HepG2 (cell line): ENCODE measurements at regions not wholly inside any gene's neighbourhood (a gene's known extent, or its start where the extent isn't known, plus 50 kb on each side); places are given as distances from the start of the nearest gene placed in this dataset.

Source experiments
- AGO1 ChIP-seq: fragments of 200-400 bp; formaldehyde crosslinking; IDR thresholded peaks from 2 replicates; pipeline ENCODE4 v1.6.1; 2017; ENCODE audit warnings: mild to moderate bottlenecking, low read depth, low read length, moderate library complexity; ENCODE audit not compliant: poor library complexity, severe bottlenecking
- FOXK1 ChIP-seq: sonication (generic); formaldehyde crosslinking; IDR thresholded peaks from 2 replicates; pipeline ENCODE4 v1.4.0; 2020; ENCODE audit warnings: low read depth, missing genetic modification reagents, borderline replicate concordance
- GLI4 ChIP-seq: sonication (generic); formaldehyde crosslinking; IDR thresholded peaks from 2 replicates; pipeline ENCODE4 v1.5.1; 2020; ENCODE audit warnings: missing genetic modification reagents, mild to moderate bottlenecking, moderate library complexity, borderline replicate concordance
- HNRNPUL1 ChIP-seq: fragments of 200-400 bp; formaldehyde crosslinking; IDR thresholded peaks from 2 replicates; pipeline ENCODE4 v1.6.1; 2017; ENCODE audit warnings: low read depth, mild to moderate bottlenecking, low read length, moderate library complexity
- KAT2B ChIP-seq: fragments of 150-350 bp; IDR thresholded peaks from 2 replicates; pipeline ENCODE4 v1.6.1; 2014; ENCODE audit warnings: low read depth, low read length, borderline replicate concordance
- KLF15 ChIP-seq: sonication (generic); formaldehyde crosslinking; IDR thresholded peaks from 2 replicates; pipeline ENCODE4 v1.8.1; 2023; ENCODE audit warnings: borderline replicate concordance, mild to moderate bottlenecking, inconsistent platforms, missing genetic modification reagents, mixed read lengths
- KLF9 ChIP-seq: IDR thresholded peaks from 2 replicates; pipeline ENCODE4 v1.6.1; 2016; ENCODE audit warnings: low read depth
- PRPF4 ChIP-seq: fragments of 200-400 bp; formaldehyde crosslinking; IDR thresholded peaks from 2 replicates; pipeline ENCODE4 v1.6.1; 2016; ENCODE audit warnings: low read length, low read depth; ENCODE audit not compliant: poor library complexity, severe bottlenecking
- SNAPC4 ChIP-seq: sonication (generic); formaldehyde crosslinking; IDR thresholded peaks from 2 replicates; pipeline ENCODE4 v1.4.0; 2020; ENCODE audit warnings: mild to moderate bottlenecking, missing genetic modification reagents
- TCF7L2 ChIP-seq: IDR thresholded peaks from 2 replicates; pipeline ENCODE4 v1.6.1; 2011; ENCODE audit warnings: mild to moderate bottlenecking, low read depth, low read length, moderate library complexity
- ZFP37 ChIP-seq: sonication (generic); formaldehyde crosslinking; IDR thresholded peaks from 2 replicates; pipeline ENCODE4 v1.4.0; 2020; ENCODE audit warnings: missing genetic modification reagents, borderline replicate concordance
- ZKSCAN1 ChIP-seq: fragments of 150-350 bp; IDR thresholded peaks from 2 replicates; pipeline ENCODE4 v1.6.1; 2014; ENCODE audit warnings: low read length
- ZNF383 ChIP-seq: sonication (generic); formaldehyde crosslinking; IDR thresholded peaks from 2 replicates; pipeline ENCODE4 v1.4.0; 2020; ENCODE audit warnings: missing genetic modification reagents, mild to moderate bottlenecking, borderline replicate concordance
- ZNF431 ChIP-seq: sonication (generic); formaldehyde crosslinking; IDR thresholded peaks from 2 replicates; pipeline ENCODE4 v1.9.0; 2022; ENCODE audit warnings: missing genetic modification reagents, low read depth, mild to moderate bottlenecking, borderline replicate concordance
- ZNF75D ChIP-seq: sonication (generic); formaldehyde crosslinking; IDR thresholded peaks from 2 replicates; pipeline ENCODE4 v1.8.1; 2023; ENCODE audit warnings: missing genetic modification reagents, mild to moderate bottlenecking, borderline replicate concordance
- ZSCAN9 ChIP-seq: IDR thresholded peaks from 2 replicates; pipeline ENCODE4 v1.6.1; 2016; ENCODE audit warnings: borderline replicate concordance
- TF ChIP-seq, protein P1 (sequence below): sonication (generic); formaldehyde crosslinking; IDR thresholded peaks from 2 replicates; pipeline ENCODE4 v1.5.0; 2020; ENCODE audit warnings: mild to moderate bottlenecking, missing genetic modification reagents, borderline replicate concordance
- TF ChIP-seq, protein P2 (sequence below): sonication (generic); formaldehyde crosslinking; IDR thresholded peaks from 2 replicates; pipeline ENCODE4 v1.8.1; 2023; ENCODE audit warnings: mild to moderate bottlenecking, missing genetic modification reagents, borderline replicate concordance
- TF ChIP-seq, protein P3 (sequence below): sonication (generic); formaldehyde crosslinking; IDR thresholded peaks from 2 replicates; pipeline ENCODE4 v1.4.0; 2020; ENCODE audit warnings: missing genetic modification reagents

GRCh38 chr15:26082221-26083109 lies 219.3 kb upstream of the ATP10A start (continued):
- TF ChIP-seq, protein P1, sequence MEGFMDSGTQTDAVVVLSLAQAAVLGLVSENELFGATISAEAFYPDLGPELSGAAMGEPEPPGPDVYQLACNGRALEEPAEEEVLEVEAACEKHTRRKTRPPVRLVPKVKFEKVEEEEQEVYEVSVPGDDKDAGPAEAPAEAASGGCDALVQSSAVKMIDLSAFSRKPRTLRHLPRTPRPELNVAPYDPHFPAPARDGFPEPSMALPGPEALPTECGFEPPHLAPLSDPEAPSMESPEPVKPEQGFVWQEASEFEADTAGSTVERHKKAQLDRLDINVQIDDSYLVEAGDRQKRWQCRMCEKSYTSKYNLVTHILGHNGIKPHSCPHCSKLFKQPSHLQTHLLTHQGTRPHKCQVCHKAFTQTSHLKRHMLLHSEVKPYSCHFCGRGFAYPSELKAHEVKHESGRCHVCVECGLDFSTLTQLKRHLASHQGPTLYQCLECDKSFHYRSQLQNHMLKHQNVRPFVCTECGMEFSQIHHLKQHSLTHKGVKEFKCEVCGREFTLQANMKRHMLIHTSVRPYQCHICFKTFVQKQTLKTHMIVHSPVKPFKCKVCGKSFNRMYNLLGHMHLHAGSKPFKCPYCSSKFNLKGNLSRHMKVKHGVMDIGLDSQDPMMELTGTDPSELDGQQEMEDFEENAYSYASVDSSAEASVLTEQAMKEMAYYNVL (CRISPR knock-in tag), result peak; percentile 60; the same call in 1 of the 2 replicates
- TF ChIP-seq GLI4 (CRISPR knock-in tag) (no peak), ZNF383 (CRISPR knock-in tag) (no peak), TCF7L2 (no peak), ZSCAN9 (CRISPR knock-in tag) (no peak), AGO1 (peak; percentile 63), KLF9 (no peak), KLF15 (no peak), FOXK1 (CRISPR knock-in tag) (peak; percentile 90), HNRNPUL1 (no peak), ZNF75D (no peak), ZFP37 (CRISPR knock-in tag) (peak; percentile 76; the same call in 1 of the 2 replicates), ZKSCAN1 (0 out of 2 replicates have a peak, but pooled peaks have one; percentile 27), SNAPC4 (0 out of 2 replicates have a peak, but pooled peaks have one; percentile 36), ZNF431 (CRISPR knock-in tag) (no peak), KAT2B (no peak), PRPF4 (no peak)
- TF ChIP-seq, protein P2, sequence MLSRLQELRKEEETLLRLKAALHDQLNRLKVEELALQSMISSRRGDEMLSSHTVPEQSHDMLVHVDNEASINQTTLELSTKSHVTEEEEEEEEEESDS, result no peak
- TF ChIP-seq, protein P3, sequence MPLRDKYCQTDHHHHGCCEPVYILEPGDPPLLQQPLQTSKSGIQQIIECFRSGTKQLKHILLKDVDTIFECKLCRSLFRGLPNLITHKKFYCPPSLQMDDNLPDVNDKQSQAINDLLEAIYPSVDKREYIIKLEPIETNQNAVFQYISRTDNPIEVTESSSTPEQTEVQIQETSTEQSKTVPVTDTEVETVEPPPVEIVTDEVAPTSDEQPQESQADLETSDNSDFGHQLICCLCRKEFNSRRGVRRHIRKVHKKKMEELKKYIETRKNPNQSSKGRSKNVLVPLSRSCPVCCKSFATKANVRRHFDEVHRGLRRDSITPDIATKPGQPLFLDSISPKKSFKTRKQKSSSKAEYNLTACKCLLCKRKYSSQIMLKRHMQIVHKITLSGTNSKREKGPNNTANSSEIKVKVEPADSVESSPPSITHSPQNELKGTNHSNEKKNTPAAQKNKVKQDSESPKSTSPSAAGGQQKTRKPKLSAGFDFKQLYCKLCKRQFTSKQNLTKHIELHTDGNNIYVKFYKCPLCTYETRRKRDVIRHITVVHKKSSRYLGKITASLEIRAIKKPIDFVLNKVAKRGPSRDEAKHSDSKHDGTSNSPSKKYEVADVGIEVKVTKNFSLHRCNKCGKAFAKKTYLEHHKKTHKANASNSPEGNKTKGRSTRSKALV (CRISPR knock-in tag), result peak; percentile 65; the same call in 1 of the 2 replicates
